WTC11 (cell line): ENCODE measurements at regions not wholly inside any gene's neighbourhood (a gene's known extent, or its start where the extent isn't known, plus 50 kb on each side); places are given as distances from the start of the nearest gene placed in this dataset.

Experiments used
- CTCF ChIP-seq: fragments of 200-600 bp; IDR thresholded peaks from 2 replicates; pipeline ENCODE4 v1.8.0; 2022; ENCODE audit warnings: antibody characterized with exemption
- ESRRA ChIP-seq: sonication (generic); formaldehyde crosslinking; IDR thresholded peaks from 2 replicates; pipeline ENCODE4 v1.8.1; 2022; ENCODE audit warnings: mild to moderate bottlenecking, missing genetic modification reagents, borderline replicate concordance
- KAT7 ChIP-seq: sonication (generic); formaldehyde crosslinking; IDR thresholded peaks from 2 replicates; pipeline ENCODE4 v1.8.1; 2023; ENCODE audit warnings: missing genetic modification reagents, mild to moderate bottlenecking, borderline replicate concordance
- TF ChIP-seq, protein P1 (sequence below): sonication (generic); formaldehyde crosslinking; IDR thresholded peaks from 2 replicates; pipeline ENCODE4 v1.8.0; 2022; ENCODE audit warnings: mild to moderate bottlenecking, missing genetic modification reagents

- TF ChIP-seq, protein P1, sequence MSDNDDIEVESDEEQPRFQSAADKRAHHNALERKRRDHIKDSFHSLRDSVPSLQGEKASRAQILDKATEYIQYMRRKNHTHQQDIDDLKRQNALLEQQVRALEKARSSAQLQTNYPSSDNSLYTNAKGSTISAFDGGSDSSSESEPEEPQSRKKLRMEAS (CRISPR knock-in tag), result no peak
- no peak for TF ChIP-seq KAT7 (CRISPR knock-in tag)
- no peak for TF ChIP-seq ESRRA (CRISPR knock-in tag)
- TF ChIP-seq CTCF, result no peak
Observed at GRCh38 chr7:17098515-17098914, 199.9 kb upstream of the AHR start.
